A549 (cell line): ENCODE measurements at regions not wholly inside any gene's neighbourhood (a gene's known extent, or its start where the extent isn't known, plus 50 kb on each side); places are given as distances from the start of the nearest gene placed in this dataset.

Experiments used
- RAD21 ChIP-seq, 2 experiments: fragments of >200 bp in 1 of 2; sonication (Bioruptor Twin) in 1 of 2; formaldehyde crosslinking in 1 of 2; IDR thresholded peaks in 1 of 2; conservative IDR thresholded peaks in 1 of 2; 2 replicates in 1 of 2; 3 replicates in 1 of 2; pipeline ENCODE4 v1.6.1; 2012 to 2018; ENCODE audit warnings: inconsistent platforms in 1 of 2
- TF ChIP-seq, protein P1 (sequence below): IDR thresholded peaks from 2 replicates; pipeline ENCODE4 v1.6.1; 2012
- TF ChIP-seq, protein P2 (sequence below): fragments of >200 bp; sonication (Bioruptor Twin); formaldehyde crosslinking; IDR thresholded peaks from 3 replicates; pipeline ENCODE4 v1.5.1; 2016

DNA sequence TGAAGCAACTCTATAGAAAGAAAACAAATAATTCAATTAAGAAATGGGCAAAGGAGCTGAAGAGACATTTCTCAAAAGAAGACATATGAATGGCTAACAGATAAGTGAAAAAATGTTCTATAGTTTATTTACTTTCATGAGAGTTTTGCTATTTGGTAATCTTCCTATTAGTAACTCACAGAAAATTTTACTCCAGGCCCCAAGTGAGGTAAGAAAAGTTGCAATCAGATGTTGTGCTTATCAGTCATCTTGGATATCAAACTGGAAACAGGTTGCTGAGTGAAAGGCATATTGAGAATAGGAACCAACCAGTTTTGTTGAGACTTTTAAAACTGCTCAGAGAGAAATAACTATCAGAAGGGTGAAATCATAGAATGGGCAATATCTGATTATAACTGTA is 1179.0 kb upstream of the ACVR2A start:
- TF ChIP-seq, protein P1, sequence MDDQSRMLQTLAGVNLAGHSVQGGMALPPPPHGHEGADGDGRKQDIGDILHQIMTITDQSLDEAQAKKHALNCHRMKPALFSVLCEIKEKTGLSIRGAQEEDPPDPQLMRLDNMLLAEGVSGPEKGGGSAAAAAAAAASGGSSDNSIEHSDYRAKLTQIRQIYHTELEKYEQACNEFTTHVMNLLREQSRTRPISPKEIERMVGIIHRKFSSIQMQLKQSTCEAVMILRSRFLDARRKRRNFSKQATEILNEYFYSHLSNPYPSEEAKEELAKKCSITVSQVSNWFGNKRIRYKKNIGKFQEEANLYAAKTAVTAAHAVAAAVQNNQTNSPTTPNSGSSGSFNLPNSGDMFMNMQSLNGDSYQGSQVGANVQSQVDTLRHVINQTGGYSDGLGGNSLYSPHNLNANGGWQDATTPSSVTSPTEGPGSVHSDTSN, result no peak
- TF ChIP-seq, protein P2, sequence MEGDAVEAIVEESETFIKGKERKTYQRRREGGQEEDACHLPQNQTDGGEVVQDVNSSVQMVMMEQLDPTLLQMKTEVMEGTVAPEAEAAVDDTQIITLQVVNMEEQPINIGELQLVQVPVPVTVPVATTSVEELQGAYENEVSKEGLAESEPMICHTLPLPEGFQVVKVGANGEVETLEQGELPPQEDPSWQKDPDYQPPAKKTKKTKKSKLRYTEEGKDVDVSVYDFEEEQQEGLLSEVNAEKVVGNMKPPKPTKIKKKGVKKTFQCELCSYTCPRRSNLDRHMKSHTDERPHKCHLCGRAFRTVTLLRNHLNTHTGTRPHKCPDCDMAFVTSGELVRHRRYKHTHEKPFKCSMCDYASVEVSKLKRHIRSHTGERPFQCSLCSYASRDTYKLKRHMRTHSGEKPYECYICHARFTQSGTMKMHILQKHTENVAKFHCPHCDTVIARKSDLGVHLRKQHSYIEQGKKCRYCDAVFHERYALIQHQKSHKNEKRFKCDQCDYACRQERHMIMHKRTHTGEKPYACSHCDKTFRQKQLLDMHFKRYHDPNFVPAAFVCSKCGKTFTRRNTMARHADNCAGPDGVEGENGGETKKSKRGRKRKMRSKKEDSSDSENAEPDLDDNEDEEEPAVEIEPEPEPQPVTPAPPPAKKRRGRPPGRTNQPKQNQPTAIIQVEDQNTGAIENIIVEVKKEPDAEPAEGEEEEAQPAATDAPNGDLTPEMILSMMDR, result no peak
- TF ChIP-seq RAD21 (conservative IDR thresholded peaks at IDR 0.05 in 1 of 2, IDR thresholded peaks at IDR 0.05 in 1 of 2), result no peak
